Astrocyte of the spinal cord (primary cell): ENCODE measurements at regions not wholly inside any gene's neighbourhood (a gene's known extent, or its start where the extent isn't known, plus 50 kb on each side); places are given as distances from the start of the nearest gene placed in this dataset.
"Not testable (repeated sequence)": the region's sequence is repeated elsewhere in the genome, so short reads cannot be mapped to it uniquely, and the experiment has no call there.

Experiments used
- DNase-seq: peaks from one replicate; pipeline ENCODE4 v3.0.0; 2011; ENCODE audit warnings: low read depth, low spot score
- H3K4me3 ChIP-seq: 2 replicates; pipeline ENCODE4 v1.5.1; 2011; ENCODE audit warnings: low read depth, mild to moderate bottlenecking, low read length, moderate library complexity
- CTCF ChIP-seq: IDR thresholded peaks from 2 replicates; pipeline ENCODE4 v1.5.1; 2012; ENCODE audit warnings: low read depth, mild to moderate bottlenecking, low read length, inconsistent platforms
- in situ Hi-C: cut with HindIII; loops from 2 replicates; pipeline ENCODE4 v1.10.0; 2017; ENCODE audit warnings: low sequenced_read_pairs

GRCh38 chr9:115884846-115885245, 268.7 kb upstream of the PAPPA start:
- no peak for TF ChIP-seq CTCF
- in situ Hi-C loops: no loop called here
- no peak overlapping the region for H3K4me3 ChIP-seq
- peak; percentile 2 for DNase-seq

DNA sequence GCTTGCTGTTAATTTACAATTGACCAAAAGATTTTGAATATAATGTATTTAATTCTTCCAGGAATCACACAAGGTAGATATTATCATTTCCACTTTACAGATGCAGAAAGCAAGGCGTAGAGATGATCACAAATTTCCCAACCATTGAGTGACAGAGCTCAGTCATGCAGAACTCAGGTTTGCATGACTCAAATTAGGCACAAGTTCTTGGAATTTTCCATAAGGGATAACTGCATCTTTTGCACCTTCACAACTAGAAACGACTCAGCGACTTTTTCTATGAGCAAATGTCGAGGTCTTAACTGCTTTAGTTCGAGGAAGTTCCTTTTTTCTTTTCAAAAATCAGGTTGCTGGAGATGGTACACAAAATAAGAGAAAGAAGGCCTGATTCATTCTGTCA, 265.5 kb upstream of the PAPPA start:
- in situ Hi-C loops: no loop called here
- TF ChIP-seq CTCF: no peak

DNA sequence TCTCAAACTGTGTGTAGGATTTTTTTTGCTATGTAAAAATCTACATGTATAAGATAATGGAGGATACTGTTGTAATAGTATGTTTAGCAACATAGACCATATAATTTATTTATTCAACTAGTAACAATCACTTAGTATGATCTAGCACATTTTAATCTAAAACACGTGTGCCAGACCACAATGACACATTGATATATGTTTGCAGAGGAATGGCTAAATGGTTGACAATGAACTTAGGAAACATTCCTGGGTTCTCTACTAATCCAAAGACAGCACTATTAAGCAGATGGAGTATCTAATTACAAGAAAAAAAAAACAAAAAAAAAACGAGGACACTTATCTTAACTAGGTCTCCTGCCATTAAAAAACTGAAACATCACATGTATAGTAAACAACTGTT, 261.7 kb upstream of the PAPPA start:
- H3K4me3 ChIP-seq: no peak overlapping the region
- no peak for TF ChIP-seq CTCF
- in situ Hi-C loops: no loop called here
- peak; percentile 51 for DNase-seq

More for the DNA sequence above, 265.5 kb upstream of the PAPPA start:
- DNase-seq: no peak
- H3K4me3 ChIP-seq: no peak overlapping the region

DNA sequence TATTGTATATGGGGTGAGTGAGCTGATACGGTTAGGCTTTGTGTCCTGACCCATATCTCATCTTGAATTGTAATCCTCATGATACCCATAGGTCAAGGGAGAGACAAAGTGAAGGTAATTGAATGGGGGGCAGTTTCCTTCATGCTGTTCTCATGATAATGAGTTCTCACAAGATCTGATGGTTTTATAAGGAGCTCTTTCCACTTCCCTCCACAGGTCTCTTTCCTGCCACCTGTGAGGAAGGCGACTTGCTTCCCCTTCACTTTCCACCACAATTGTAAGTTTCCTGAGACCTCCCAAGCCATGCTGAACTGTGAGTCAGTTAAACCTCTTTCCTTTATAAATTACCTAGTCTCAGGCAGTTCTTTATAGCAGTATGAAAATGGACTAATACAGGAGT, 255.1 kb upstream of the PAPPA start:
- H3K4me3 ChIP-seq, in situ Hi-C loops, DNase-seq: not testable (repeated sequence)

DNA sequence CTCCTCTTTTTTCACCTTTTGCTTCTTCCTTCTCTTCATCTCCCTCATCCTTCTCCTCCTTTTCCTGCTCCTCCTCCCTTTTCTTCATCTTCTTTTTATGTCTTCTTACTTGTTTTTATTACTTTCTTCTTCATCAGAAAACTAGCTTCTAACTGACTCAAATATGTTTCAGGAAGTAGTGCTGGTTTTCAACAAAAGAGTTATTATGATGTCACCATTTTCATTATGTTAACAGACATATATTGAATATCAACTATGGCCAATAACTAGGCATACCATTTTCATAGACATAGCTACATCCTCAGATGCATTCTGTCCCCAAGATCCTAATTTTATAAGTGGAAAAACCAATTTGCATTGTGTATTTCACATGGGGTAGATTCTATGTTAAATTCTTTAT, 252.9 kb upstream of the PAPPA start:
- TF ChIP-seq CTCF: no peak
- no peak for DNase-seq
- in situ Hi-C loops: no loop called here
- H3K4me3 ChIP-seq: no peak overlapping the region

GRCh38 chr9:115910959-115911358, 242.6 kb upstream of the PAPPA start:
- H3K4me3 ChIP-seq: no peak overlapping the region
- TF ChIP-seq CTCF: no peak
- in situ Hi-C loops: no loop called here
- no peak for DNase-seq

GRCh38 chr9:115912086-115912485, 241.5 kb upstream of the PAPPA start:
- in situ Hi-C loops: no loop called here
- DNase-seq: no peak
- H3K4me3 ChIP-seq: no peak overlapping the region
- TF ChIP-seq CTCF: no peak
